ENCODE measurements at regions not wholly inside any gene's neighbourhood (a gene's known extent, or its start where the extent isn't known, plus 50 kb on each side); places are given as distances from the start of the nearest gene placed in this dataset.

DNA sequence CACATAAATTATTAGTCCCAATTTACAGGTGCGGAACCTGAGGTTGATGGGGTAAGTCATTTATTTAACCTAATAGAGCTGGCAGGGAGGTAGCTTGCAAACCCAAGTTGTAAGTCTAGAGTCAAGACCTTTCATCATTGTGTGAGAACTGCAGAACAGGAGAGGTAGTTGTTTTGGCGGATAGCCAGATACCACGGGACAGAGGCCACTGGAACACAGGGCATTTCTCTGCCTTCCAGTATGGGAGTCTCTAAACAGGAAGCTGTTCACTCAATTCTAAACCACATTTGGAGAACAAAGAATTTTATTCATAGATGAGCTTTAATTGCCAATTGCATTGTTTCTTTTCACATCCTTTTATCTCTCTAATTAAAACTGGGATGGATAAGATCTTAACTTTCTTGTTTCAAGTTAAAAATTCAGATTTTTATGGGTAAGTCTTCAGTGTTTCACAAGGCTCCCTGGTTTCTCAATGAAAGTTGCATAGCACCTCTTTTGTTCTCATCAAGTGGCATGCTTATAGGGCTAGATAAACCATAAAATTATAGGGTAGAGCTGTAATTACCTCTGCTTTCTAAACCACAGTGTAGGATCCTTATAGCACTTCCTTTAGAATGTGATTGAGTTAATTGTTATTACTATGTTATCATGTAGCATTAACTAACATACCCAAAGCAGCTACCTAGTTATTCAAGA, 489.0 kb downstream of the GATA3 start:
- no peaks in the 10 kb centered on the region for H3F3A ChIP-seq (ENCODE audit: control insufficient read depth, insufficient read depth)
- no peaks in the 10 kb centered on the region for H3K9me3 ChIP-seq (ENCODE audit: control insufficient read depth, insufficient read depth, low read length)
- no peaks in the 10 kb centered on the region for H3K79me2 ChIP-seq (ENCODE audit: control insufficient read depth, low read length)
- TF ChIP-seq EZH2phosphoT487 (IDR thresholded peaks at IDR 0.05; ENCODE audit: borderline replicate concordance, low read length) (no peak), CTCF (IDR thresholded peaks at IDR 0.05; ENCODE audit: low read depth, low read length, poor library complexity, severe bottlenecking) (no peak)
- H3K27me3 ChIP-seq (ENCODE audit: control insufficient read depth, low read length) = no peaks in the 10 kb centered on the region
- no peaks in the 10 kb centered on the region for H3K36me3 ChIP-seq (ENCODE audit: control insufficient read depth, low read length)
- no peaks in the 10 kb centered on the region for H3K9me2 ChIP-seq (replicated peaks; ENCODE audit: control insufficient read depth, low read length)
- H3K4me2 ChIP-seq (ENCODE audit: low read length) = no peak overlapping the region
- H4K20me1 ChIP-seq (ENCODE audit: control insufficient read depth, insufficient read depth, low read depth, low read length) = no peaks in the 10 kb centered on the region
- no peak overlapping the region for H3K4me3 ChIP-seq (ENCODE audit: low read length)
- H3K27ac ChIP-seq (ENCODE audit: low read depth, low read length) = no peak overlapping the region
- no peaks in the 10 kb centered on the region for H3K4me1 ChIP-seq (ENCODE audit: control insufficient read depth, low read length)

DNA sequence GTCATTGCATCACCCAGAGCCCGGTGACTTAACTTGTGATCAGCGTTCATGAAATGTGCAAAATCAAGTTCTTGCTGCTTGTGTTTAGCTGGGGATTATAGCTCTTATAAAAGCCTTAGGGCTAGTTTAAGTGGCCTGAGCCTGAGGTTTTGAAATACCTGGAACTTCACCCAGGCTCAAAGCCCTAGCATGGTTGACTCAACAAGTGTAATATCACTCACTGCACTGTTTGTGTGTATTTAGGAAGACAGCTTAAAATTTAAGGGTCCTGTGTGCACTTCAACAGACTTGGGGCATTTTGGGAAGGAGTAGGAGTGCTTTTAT, 489.5 kb downstream of the GATA3 start:
- Histone ChIP-seq H3K9me2 (replicated peaks; ENCODE audit: control insufficient read depth, low read length) (no peaks in the 10 kb centered on the region), H3K36me3 (ENCODE audit: control insufficient read depth, low read length) (no peaks in the 10 kb centered on the region), H4K20me1 (ENCODE audit: control insufficient read depth, insufficient read depth, low read depth, low read length) (no peaks in the 10 kb centered on the region), H3F3A (ENCODE audit: control insufficient read depth, insufficient read depth) (no peaks in the 10 kb centered on the region), H3K27ac (ENCODE audit: low read depth, low read length) (no peak overlapping the region), H3K27me3 (ENCODE audit: control insufficient read depth, low read length) (no peaks in the 10 kb centered on the region), H3K4me1 (ENCODE audit: control insufficient read depth, low read length) (no peaks in the 10 kb centered on the region), H3K4me2 (ENCODE audit: low read length) (no peak overlapping the region), H3K79me2 (ENCODE audit: control insufficient read depth, low read length) (no peaks in the 10 kb centered on the region), H3K4me3 (ENCODE audit: low read length) (no peak overlapping the region), H3K9me3 (ENCODE audit: control insufficient read depth, insufficient read depth, low read length) (no peaks in the 10 kb centered on the region)
- no peak for TF ChIP-seq CTCF (IDR thresholded peaks at IDR 0.05; ENCODE audit: low read depth, low read length, poor library complexity, severe bottlenecking)

DNA sequence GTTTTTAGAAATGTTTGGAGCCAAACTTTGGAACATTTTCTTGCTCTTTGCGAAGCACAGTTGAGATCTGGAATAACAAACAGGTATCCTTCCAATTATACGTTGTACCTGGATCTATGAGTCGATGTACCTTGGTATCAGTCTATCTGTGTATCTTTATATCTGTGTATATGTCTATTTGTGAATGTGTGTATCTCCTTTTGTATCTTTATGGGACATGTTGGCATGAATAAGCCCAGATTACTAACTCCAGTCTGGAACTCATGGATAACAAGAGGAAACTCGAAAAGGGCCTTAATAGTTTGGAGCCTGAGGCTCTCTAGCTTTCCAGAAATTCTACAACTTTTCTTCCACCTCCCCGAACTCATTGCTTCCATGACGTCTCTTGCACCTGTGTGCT, 490.0 kb downstream of the GATA3 start:
- TF ChIP-seq CTCF (IDR thresholded peaks at IDR 0.05; ENCODE audit: low read depth, low read length, poor library complexity, severe bottlenecking) (no peak), EZH2phosphoT487 (IDR thresholded peaks at IDR 0.05; ENCODE audit: borderline replicate concordance, low read length) (no peak)
- Histone ChIP-seq H3K9me2 (replicated peaks; ENCODE audit: control insufficient read depth, low read length) (no peaks in the 10 kb centered on the region), H3K9me3 (ENCODE audit: control insufficient read depth, insufficient read depth, low read length) (no peaks in the 10 kb centered on the region), H3K27me3 (ENCODE audit: control insufficient read depth, low read length) (no peaks in the 10 kb centered on the region), H3K27ac (ENCODE audit: low read depth, low read length) (no peak overlapping the region), H3F3A (ENCODE audit: control insufficient read depth, insufficient read depth) (no peaks in the 10 kb centered on the region), H3K4me1 (ENCODE audit: control insufficient read depth, low read length) (no peaks in the 10 kb centered on the region), H3K36me3 (ENCODE audit: control insufficient read depth, low read length) (no peaks in the 10 kb centered on the region), H3K4me3 (ENCODE audit: low read length) (no peak overlapping the region), H4K20me1 (ENCODE audit: control insufficient read depth, insufficient read depth, low read depth, low read length) (no peaks in the 10 kb centered on the region), H3K4me2 (ENCODE audit: low read length) (no peak overlapping the region), H3K79me2 (ENCODE audit: control insufficient read depth, low read length) (no peaks in the 10 kb centered on the region)

Measured in DOHH2 (cell line).